H9 (cell line): ENCODE measurements at regions not wholly inside any gene's neighbourhood (a gene's known extent, or its start where the extent isn't known, plus 50 kb on each side); places are given as distances from the start of the nearest gene placed in this dataset.
"Not testable (repeated sequence)": the region's sequence is repeated elsewhere in the genome, so short reads cannot be mapped to it uniquely, and the experiment has no call there.

Experiments
- DNase-seq: peaks from one replicate; pipeline ENCODE4 v3.0.0-alpha.2; 2017
- H2AFZ ChIP-seq: one replicate; pipeline ENCODE4 v1.6.1; 2013; ENCODE audit warnings: mild to moderate bottlenecking, low read length, control low read depth, moderate library complexity
- H2AK5ac ChIP-seq: 2 replicates; pipeline ENCODE4 v1.6.1; 2013; ENCODE audit warnings: low read length, control low read depth, mixed read lengths; ENCODE audit not compliant: insufficient read length
- H2BK120ac ChIP-seq: one replicate; pipeline ENCODE4 v1.6.1; 2013; ENCODE audit warnings: low read depth, mild to moderate bottlenecking, low read length, control low read depth, inconsistent platforms; ENCODE audit not compliant: poor library complexity, severe bottlenecking
- H2BK12ac ChIP-seq: 2 replicates; pipeline ENCODE4 v1.6.1; 2013; ENCODE audit warnings: low read length, control low read depth, mixed read lengths, low read depth; ENCODE audit not compliant: insufficient read length
- H2BK15ac ChIP-seq: 2 replicates; pipeline ENCODE4 v1.6.1; 2013; ENCODE audit warnings: low read depth, low read length, control low read depth
- H2BK20ac ChIP-seq: one replicate; pipeline ENCODE4 v1.6.1; 2013; ENCODE audit warnings: low read depth, mild to moderate bottlenecking, low read length, control low read depth, inconsistent platforms; ENCODE audit not compliant: poor library complexity, severe bottlenecking
- H2BK5ac ChIP-seq: 2 replicates; pipeline ENCODE4 v1.6.1; 2013; ENCODE audit warnings: low read length, control low read depth, mixed read lengths; ENCODE audit not compliant: insufficient read length
- H3K14ac ChIP-seq: 2 replicates; pipeline ENCODE4 v1.6.1; 2013; ENCODE audit warnings: low read length, control low read depth; ENCODE audit not compliant: insufficient read depth
- H3K18ac ChIP-seq: 2 replicates; pipeline ENCODE4 v1.6.1; 2013; ENCODE audit warnings: low read depth, mild to moderate bottlenecking, mixed read lengths, low read length, control low read depth; ENCODE audit not compliant: insufficient read length
- H3K23ac ChIP-seq: 2 replicates; pipeline ENCODE4 v1.6.1; 2013; ENCODE audit warnings: low read length, control low read depth, mixed read lengths, low read depth; ENCODE audit not compliant: insufficient read length
- H3K23me2 ChIP-seq: 2 replicates; pipeline ENCODE4 v1.6.1; 2013; ENCODE audit warnings: low read depth, mild to moderate bottlenecking, mixed read lengths, low read length, control low read depth; ENCODE audit not compliant: insufficient read length, poor library complexity, severe bottlenecking
- H3K27ac ChIP-seq: 2 replicates; pipeline ENCODE4 v1.5.1; 2013; ENCODE audit warnings: low read length, control low read depth, mixed read lengths, low read depth; ENCODE audit not compliant: insufficient read length
- H3K27me3 ChIP-seq: 2 replicates; pipeline ENCODE4 v1.6.1; 2013; ENCODE audit warnings: low read length, control low read depth, inconsistent platforms; ENCODE audit not compliant: insufficient read depth
- H3K4ac ChIP-seq: 2 replicates; pipeline ENCODE4 v1.6.1; 2013; ENCODE audit warnings: low read depth, mild to moderate bottlenecking, control low read depth, inconsistent platforms, low read length, moderate library complexity
- H3K4me1 ChIP-seq: 2 replicates; pipeline ENCODE4 v1.6.1; 2013; ENCODE audit warnings: low read length, control low read depth, inconsistent platforms; ENCODE audit not compliant: insufficient read depth
- H3K4me2 ChIP-seq: 2 replicates; pipeline ENCODE4 v1.6.1; 2013; ENCODE audit warnings: low read length, control low read depth, mixed read lengths; ENCODE audit not compliant: insufficient read length, insufficient read depth
- H3K56ac ChIP-seq: 2 replicates; pipeline ENCODE4 v1.6.1; 2013; ENCODE audit warnings: low read depth, mild to moderate bottlenecking, mixed read lengths, low read length, control low read depth; ENCODE audit not compliant: insufficient read length
- H3K79me1 ChIP-seq: 2 replicates; pipeline ENCODE4 v1.6.1; 2013; ENCODE audit warnings: low read depth, mild to moderate bottlenecking, moderate library complexity, low read length, control low read depth, inconsistent platforms; ENCODE audit not compliant: insufficient read depth, poor library complexity, severe bottlenecking
- H3K79me2 ChIP-seq: 2 replicates; pipeline ENCODE4 v1.6.1; 2013; ENCODE audit warnings: low read length, control low read depth, inconsistent platforms; ENCODE audit not compliant: insufficient read depth
- H3K9ac ChIP-seq: 2 replicates; pipeline ENCODE4 v1.6.1; 2013; ENCODE audit warnings: low read length, control low read depth, mixed read lengths; ENCODE audit not compliant: insufficient read length; ENCODE audit errors: extremely low read depth
- H3K9me3 ChIP-seq: one replicate; pipeline ENCODE4 v1.6.1; 2013; ENCODE audit warnings: low read depth, low read length, inconsistent platforms; ENCODE audit not compliant: control insufficient read depth
- H3T11ph ChIP-seq: one replicate; pipeline ENCODE4 v1.6.1; 2013; ENCODE audit warnings: mild to moderate bottlenecking, low read length, control low read depth, inconsistent platforms
- H4K20me1 ChIP-seq: one replicate; pipeline ENCODE4 v1.6.1; 2013; ENCODE audit not compliant: control insufficient read depth, insufficient read length, insufficient read depth
- H4K5ac ChIP-seq: 2 replicates; pipeline ENCODE4 v1.6.1; 2013; ENCODE audit warnings: low read depth, mild to moderate bottlenecking, mixed read lengths, low read length, control low read depth; ENCODE audit not compliant: insufficient read length
- H4K8ac ChIP-seq: replicated peaks from 2 replicates; pipeline ENCODE4 v1.6.1; 2013; ENCODE audit warnings: low read length, control low read depth, mixed read lengths, low read depth; ENCODE audit not compliant: insufficient read length
- H4K91ac ChIP-seq: 2 replicates; pipeline ENCODE4 v1.6.1; 2013; ENCODE audit warnings: low read depth, mild to moderate bottlenecking, moderate library complexity, mixed read lengths, low read length, control low read depth; ENCODE audit not compliant: insufficient read length
- H3K27ac Mint-ChIP-seq, 3 experiments: 2 replicates in 2 of 3; 3 replicates in 1 of 3; pipeline ENCODE4 v1.8.0; 2020 to 2021; ENCODE audit warnings: mixed read lengths in 3 of 3, mild to moderate bottlenecking in 1 of 3, moderate library complexity in 1 of 3
- H3K27me3 Mint-ChIP-seq: 2 replicates; pipeline ENCODE4 v1.8.0; 2021; ENCODE audit warnings: low read depth, mild to moderate bottlenecking, moderate library complexity, mixed read lengths
- H3K36me3 Mint-ChIP-seq, 3 experiments: 2 replicates in 2 of 3; 3 replicates in 1 of 3; pipeline ENCODE4 v1.8.0; 2020 to 2021; ENCODE audit warnings: low read depth in 3 of 3, mixed read lengths in 3 of 3; ENCODE audit not compliant: insufficient read depth in 1 of 3
- H3K4me1 Mint-ChIP-seq, 2 experiments: 2 replicates each; pipeline ENCODE4 v1.8.0; 2020; ENCODE audit warnings: mixed read lengths in 2 of 2
- H3K4me3 Mint-ChIP-seq, 2 experiments: 2 replicates in 1 of 2; 3 replicates in 1 of 2; pipeline ENCODE4 v1.8.0; 2020 to 2021; ENCODE audit warnings: mild to moderate bottlenecking in 2 of 2, mixed read lengths in 2 of 2, moderate library complexity in 1 of 2
- H3K9me3 Mint-ChIP-seq, 2 experiments: 2 replicates in 1 of 2; 3 replicates in 1 of 2; pipeline ENCODE4 v1.8.0; 2020; ENCODE audit warnings: mild to moderate bottlenecking in 2 of 2, mixed read lengths in 2 of 2, moderate library complexity in 1 of 2
- WGBS: extraction: QIAGEN DNeasy Blood & Tissue Kit; methylation state at CpG from one replicate; pipeline ENCODE4 v1.1.7; 2013; ENCODE audit warnings: missing lambda C conversion rate, low lambda C conversion rate, mixed read lengths; ENCODE audit not compliant: insufficient read length; ENCODE audit errors: extremely low coverage; 5-methylcytosine and 5-hydroxymethylcytosine counted together

DNA sequence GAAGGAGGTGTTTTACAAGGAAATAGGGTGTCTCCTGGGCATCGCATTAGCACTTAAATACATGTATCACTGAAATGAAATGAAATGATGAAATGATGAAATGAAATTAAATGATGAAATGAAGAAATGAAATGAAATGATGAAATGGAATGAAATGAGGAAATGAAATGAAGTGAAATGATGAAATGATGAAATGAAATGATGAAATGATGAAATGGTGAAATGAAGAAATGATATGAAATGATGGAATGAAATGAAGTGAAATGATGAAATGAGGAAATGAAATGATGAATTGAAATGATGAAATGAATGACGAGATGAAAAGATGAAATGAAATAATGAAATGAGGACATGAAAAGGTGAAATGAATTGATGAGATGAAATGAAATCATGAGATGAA lies 314.6 kb downstream of the TP53TG3F start:
- not testable (repeated sequence) for H3K4me3 Mint-ChIP-seq, H3K9ac ChIP-seq, H3K4me2 ChIP-seq, DNase-seq, H2BK15ac ChIP-seq, H2BK5ac ChIP-seq, H4K5ac ChIP-seq, H4K91ac ChIP-seq, H3K23ac ChIP-seq, H3K56ac ChIP-seq, H3K23me2 ChIP-seq, H3K27ac Mint-ChIP-seq, H3K27me3 Mint-ChIP-seq, H3K79me2 ChIP-seq, H3K14ac ChIP-seq, H2AK5ac ChIP-seq, H3K79me1 ChIP-seq, H3K4me1 Mint-ChIP-seq, H3K27me3 ChIP-seq, H3K4me1 ChIP-seq, H4K8ac ChIP-seq, H3K18ac ChIP-seq, H2AFZ ChIP-seq, H3K27ac ChIP-seq, H3K4ac ChIP-seq, H2BK20ac ChIP-seq, H3T11ph ChIP-seq, H3K9me3 ChIP-seq, H4K20me1 ChIP-seq, H2BK120ac ChIP-seq, H2BK12ac ChIP-seq
- 100% methylated on average over 1 of the region's 2 CpGs for WGBS
- peaks cover 6 to 10% (median 6%) of the 10 kb centered on the region in 3 experiments; a peak in 6 of 7 replicates for H3K36me3 Mint-ChIP-seq
- H3K9me3 Mint-ChIP-seq: peaks cover 17 to 24% of the 10 kb centered on the region in 2 experiments

DNA sequence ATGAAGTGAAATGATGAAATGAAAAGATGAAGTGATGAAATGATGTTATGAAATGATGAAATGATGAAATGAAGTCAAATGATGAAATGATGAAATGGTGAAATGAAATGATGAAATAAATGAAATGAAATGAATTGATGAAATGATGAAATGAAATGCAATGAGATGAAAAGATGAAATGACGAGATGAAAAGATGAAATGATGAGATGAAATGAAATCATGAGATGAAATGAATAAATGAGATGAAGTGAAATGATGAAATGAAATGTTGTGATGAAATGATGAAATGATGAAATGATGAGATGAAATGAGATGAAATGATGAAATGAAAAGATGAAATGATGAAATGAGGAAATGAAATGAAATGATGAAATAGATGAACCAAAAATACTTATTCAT lies 315.3 kb downstream of the TP53TG3F start:
- H3K14ac ChIP-seq, H3K27ac Mint-ChIP-seq, H3K23me2 ChIP-seq, H2BK5ac ChIP-seq, H3K27me3 ChIP-seq, H3T11ph ChIP-seq, H3K9ac ChIP-seq, H3K27me3 Mint-ChIP-seq, H3K4ac ChIP-seq, DNase-seq, H2BK15ac ChIP-seq, H4K8ac ChIP-seq, H2AFZ ChIP-seq, H4K20me1 ChIP-seq, H3K56ac ChIP-seq, H2AK5ac ChIP-seq, H3K9me3 ChIP-seq, H2BK20ac ChIP-seq, H4K5ac ChIP-seq, H3K4me2 ChIP-seq, H2BK12ac ChIP-seq, H3K4me1 Mint-ChIP-seq, H3K27ac ChIP-seq, H3K18ac ChIP-seq, H3K23ac ChIP-seq, H3K79me2 ChIP-seq, H4K91ac ChIP-seq, H3K4me1 ChIP-seq, H2BK120ac ChIP-seq, H3K4me3 Mint-ChIP-seq, H3K79me1 ChIP-seq: not testable (repeated sequence)
- WGBS: no CpG with 5 or more reads among the region's 1 CpG
- peaks cover 17 to 19% of the 10 kb centered on the region in 2 experiments for H3K9me3 Mint-ChIP-seq
- peaks cover 6 to 10% (median 6%) of the 10 kb centered on the region in 3 experiments; a peak in 6 of 7 replicates for H3K36me3 Mint-ChIP-seq
